RWPE2 (cell line): ENCODE measurements at regions not wholly inside any gene's neighbourhood (a gene's known extent, or its start where the extent isn't known, plus 50 kb on each side); places are given as distances from the start of the nearest gene placed in this dataset.

Experiments used
- ATAC-seq: fragments of 200-7000 bp; cut with Tn5 transposase; 3 replicates; pipeline ENCODE4 v1.9.1; 2021; ENCODE audit warnings: low read depth
- DNase-seq: peaks from one replicate; pipeline ENCODE4 v3.0.0-alpha.2; 2020; ENCODE audit warnings: low spot score
- H3K27ac ChIP-seq: fragments of 450-650 bp; 2 replicates; pipeline ENCODE4 v1.5.1; 2017; ENCODE audit warnings: mild to moderate bottlenecking; ENCODE audit not compliant: poor library complexity, severe bottlenecking
- H3K27me3 ChIP-seq: fragments of 250-450 bp; sonication (Bioruptor Pico); 2 replicates; pipeline ENCODE4 v1.5.1; 2021; ENCODE audit warnings: mild to moderate bottlenecking, moderate library complexity; ENCODE audit not compliant: insufficient read depth, poor library complexity, severe bottlenecking
- H3K36me3 ChIP-seq: fragments of 250-450 bp; sonication (Bioruptor Pico); 2 replicates; pipeline ENCODE4 v1.5.1; 2020; ENCODE audit warnings: low read depth, mild to moderate bottlenecking, moderate library complexity
- H3K4me1 ChIP-seq: fragments of 250-450 bp; sonication (Bioruptor Pico); 2 replicates; pipeline ENCODE4 v1.5.1; 2021; ENCODE audit warnings: mild to moderate bottlenecking, moderate library complexity; ENCODE audit not compliant: insufficient read depth, poor library complexity, severe bottlenecking
- H3K4me3 ChIP-seq: fragments of 250-450 bp; sonication (Bioruptor Pico); 2 replicates; pipeline ENCODE4 v1.5.1; 2021; ENCODE audit warnings: mild to moderate bottlenecking, moderate library complexity; ENCODE audit not compliant: severe bottlenecking
- H3K9me3 ChIP-seq: fragments of 250-450 bp; sonication (Bioruptor Pico); 2 replicates; pipeline ENCODE4 v1.5.1; 2021; ENCODE audit warnings: mild to moderate bottlenecking, moderate library complexity; ENCODE audit not compliant: severe bottlenecking
- CTCF ChIP-seq: fragments of 450-650 bp; IDR thresholded peaks from one replicate; pipeline ENCODE4 v1.5.1; 2017; ENCODE audit warnings: mild to moderate bottlenecking, moderate library complexity; ENCODE audit not compliant: poor library complexity, severe bottlenecking

DNA sequence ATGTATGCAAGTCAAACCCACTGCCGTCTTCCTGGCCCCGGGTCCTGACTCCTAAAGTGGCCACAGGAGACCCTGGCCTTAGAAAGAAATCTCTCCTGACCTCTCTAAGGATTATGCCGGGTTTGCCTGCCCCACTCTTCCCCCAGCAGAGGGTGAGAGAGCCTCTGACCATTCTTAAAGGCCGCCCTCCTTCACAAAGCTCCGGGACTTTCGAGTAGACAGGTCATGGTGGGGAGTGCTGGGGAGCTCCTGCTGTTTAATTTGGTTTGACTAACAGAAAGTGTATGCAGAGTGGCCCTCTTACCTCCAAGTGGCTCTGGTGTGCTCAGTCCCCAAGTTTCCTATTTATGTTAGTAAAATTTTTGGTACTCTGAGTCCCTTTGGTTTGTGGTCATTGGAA, 111.8 kb downstream of the LRRC70 start:
- Histone ChIP-seq H3K4me1 (no peaks in the 10 kb centered on the region), H3K27me3 (no peaks in the 10 kb centered on the region), H3K9me3 (no peaks in the 10 kb centered on the region), H3K27ac (no peak overlapping the region), H3K4me3 (no peak overlapping the region), H3K36me3 (no peaks in the 10 kb centered on the region)
- DNase-seq (no peak), ATAC-seq (no peak; the same call in 2 of the 3 replicates)
- no peak for TF ChIP-seq CTCF

- no peaks in the 10 kb centered on the region for H3K27me3 ChIP-seq
- no peaks in the 10 kb centered on the region for H3K9me3 ChIP-seq
- H3K27ac ChIP-seq = no peak overlapping the region
- H3K36me3 ChIP-seq = no peaks in the 10 kb centered on the region
- no peak overlapping the region for H3K4me3 ChIP-seq
- no peak for TF ChIP-seq CTCF
- ATAC-seq (no peak), DNase-seq (no peak)
- H3K4me1 ChIP-seq = no peaks in the 10 kb centered on the region
These were observed 111.2 kb downstream of the LRRC70 start for GRCh38 chr5:62689599-62690368.

- DNase-seq (no peak), ATAC-seq (no peak)
- Histone ChIP-seq H3K27ac (no peak overlapping the region), H3K27me3 (no peaks in the 10 kb centered on the region), H3K36me3 (no peaks in the 10 kb centered on the region), H3K4me3 (no peak overlapping the region), H3K9me3 (no peaks in the 10 kb centered on the region), H3K4me1 (no peaks in the 10 kb centered on the region)
- no peak for TF ChIP-seq CTCF
These were observed 108.1 kb downstream of the LRRC70 start for GRCh38 chr5:62686692-62687091.

DNA sequence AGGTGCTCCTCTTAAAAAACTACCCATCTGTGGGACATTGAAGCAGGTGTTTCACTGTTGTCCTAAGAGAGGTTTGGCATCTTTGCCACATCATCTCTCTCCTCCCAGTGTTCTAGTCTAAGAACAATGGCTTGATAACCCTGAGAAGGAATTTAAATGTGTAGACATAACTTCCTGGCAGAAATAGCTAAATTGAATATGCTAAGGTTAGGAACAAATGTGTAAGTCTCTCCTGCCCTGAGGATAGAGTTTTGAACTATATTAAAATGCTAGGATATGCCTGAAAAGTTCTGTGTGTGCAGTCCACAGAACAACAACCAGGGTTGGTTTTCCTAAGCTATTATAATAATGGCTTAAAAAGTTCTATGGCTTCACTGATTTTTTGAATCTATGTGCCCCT, 106.6 kb downstream of the LRRC70 start:
- ATAC-seq (no peak), DNase-seq (no peak)
- no peak overlapping the region for H3K4me3 ChIP-seq
- no peaks in the 10 kb centered on the region for H3K27me3 ChIP-seq
- TF ChIP-seq CTCF = no peak
- no peaks in the 10 kb centered on the region for H3K36me3 ChIP-seq
- no peak overlapping the region for H3K27ac ChIP-seq
- H3K9me3 ChIP-seq = no peaks in the 10 kb centered on the region
- no peaks in the 10 kb centered on the region for H3K4me1 ChIP-seq

DNA sequence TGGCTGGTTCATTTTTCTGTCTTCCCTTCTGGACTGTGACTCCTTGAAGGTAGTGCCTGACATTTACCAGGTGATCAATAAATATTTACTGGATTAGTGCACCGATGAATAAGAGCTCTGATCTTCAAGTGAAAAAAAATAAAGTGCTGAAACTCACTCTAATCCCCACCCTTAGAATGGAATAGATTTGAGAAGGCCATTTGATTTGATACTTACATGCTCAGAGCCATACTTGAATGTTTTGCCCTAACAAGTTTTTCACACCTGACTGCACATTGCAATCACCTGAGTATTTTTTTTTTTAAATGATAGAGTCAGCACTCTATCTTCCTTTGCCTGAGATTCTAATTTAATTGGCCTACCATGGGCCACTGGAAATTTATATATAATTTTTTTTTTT, 105.7 kb downstream of the LRRC70 start:
- Histone ChIP-seq H3K4me3 (no peak overlapping the region), H3K9me3 (no peaks in the 10 kb centered on the region), H3K4me1 (no peaks in the 10 kb centered on the region), H3K36me3 (no peaks in the 10 kb centered on the region), H3K27me3 (no peaks in the 10 kb centered on the region), H3K27ac (no peak overlapping the region)
- DNase-seq = no peak
- TF ChIP-seq CTCF = no peak
- no peak for ATAC-seq
